GM12873 (cell line): ENCODE measurements at regions not wholly inside any gene's neighbourhood (a gene's known extent, or its start where the extent isn't known, plus 50 kb on each side); places are given as distances from the start of the nearest gene placed in this dataset.

Source experiments
- TF ChIP-seq, protein P1 (sequence below): IDR thresholded peaks from 2 replicates; pipeline ENCODE4 v1.5.1; 2012; ENCODE audit warnings: low read depth, mild to moderate bottlenecking, moderate library complexity, low read length, control low read depth; ENCODE audit not compliant: insufficient read depth; ENCODE audit errors: missing control alignments

DNA sequence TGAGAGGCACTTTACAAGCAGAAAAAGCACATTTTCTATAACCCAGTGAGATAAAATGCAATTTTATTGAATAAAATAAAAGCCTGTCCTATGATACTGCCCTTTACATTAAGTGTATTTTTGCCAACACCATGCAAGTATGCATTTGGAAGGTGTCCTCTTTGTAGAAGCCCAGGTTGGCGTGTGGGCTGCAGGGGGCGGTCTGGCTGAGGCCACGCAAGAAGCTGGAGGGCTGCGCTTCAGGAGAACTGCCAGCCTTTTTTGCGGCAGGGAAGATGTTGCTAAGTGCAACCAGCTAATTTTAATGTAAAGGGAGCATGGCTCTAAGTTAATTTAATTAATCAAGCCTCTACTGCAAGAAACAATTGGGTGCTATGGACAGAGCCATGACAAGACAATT is 562.8 kb upstream of the SALL3 start:
- TF ChIP-seq, protein P1, sequence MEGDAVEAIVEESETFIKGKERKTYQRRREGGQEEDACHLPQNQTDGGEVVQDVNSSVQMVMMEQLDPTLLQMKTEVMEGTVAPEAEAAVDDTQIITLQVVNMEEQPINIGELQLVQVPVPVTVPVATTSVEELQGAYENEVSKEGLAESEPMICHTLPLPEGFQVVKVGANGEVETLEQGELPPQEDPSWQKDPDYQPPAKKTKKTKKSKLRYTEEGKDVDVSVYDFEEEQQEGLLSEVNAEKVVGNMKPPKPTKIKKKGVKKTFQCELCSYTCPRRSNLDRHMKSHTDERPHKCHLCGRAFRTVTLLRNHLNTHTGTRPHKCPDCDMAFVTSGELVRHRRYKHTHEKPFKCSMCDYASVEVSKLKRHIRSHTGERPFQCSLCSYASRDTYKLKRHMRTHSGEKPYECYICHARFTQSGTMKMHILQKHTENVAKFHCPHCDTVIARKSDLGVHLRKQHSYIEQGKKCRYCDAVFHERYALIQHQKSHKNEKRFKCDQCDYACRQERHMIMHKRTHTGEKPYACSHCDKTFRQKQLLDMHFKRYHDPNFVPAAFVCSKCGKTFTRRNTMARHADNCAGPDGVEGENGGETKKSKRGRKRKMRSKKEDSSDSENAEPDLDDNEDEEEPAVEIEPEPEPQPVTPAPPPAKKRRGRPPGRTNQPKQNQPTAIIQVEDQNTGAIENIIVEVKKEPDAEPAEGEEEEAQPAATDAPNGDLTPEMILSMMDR, result no peak

DNA sequence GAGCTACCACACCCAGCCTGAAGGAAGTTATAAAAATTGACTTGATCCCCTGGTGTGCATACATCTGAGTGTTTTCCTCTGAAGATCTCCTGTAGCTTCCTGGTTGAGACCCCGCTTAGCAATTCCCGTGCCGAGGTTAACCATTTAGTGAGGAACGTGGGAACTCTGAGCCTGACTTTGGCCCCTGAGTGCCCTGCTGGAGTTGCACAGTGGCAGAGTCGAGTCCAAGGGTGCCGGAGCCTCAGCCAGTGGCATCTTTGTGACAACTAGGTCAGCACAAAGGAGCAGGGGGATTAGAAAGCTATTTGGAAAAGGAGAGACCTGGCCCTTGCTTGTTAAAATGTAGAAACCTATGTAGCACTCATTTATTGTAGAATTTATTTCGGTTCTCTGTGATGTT is 561.2 kb upstream of the SALL3 start:
- TF ChIP-seq, protein P1, result no peak

DNA sequence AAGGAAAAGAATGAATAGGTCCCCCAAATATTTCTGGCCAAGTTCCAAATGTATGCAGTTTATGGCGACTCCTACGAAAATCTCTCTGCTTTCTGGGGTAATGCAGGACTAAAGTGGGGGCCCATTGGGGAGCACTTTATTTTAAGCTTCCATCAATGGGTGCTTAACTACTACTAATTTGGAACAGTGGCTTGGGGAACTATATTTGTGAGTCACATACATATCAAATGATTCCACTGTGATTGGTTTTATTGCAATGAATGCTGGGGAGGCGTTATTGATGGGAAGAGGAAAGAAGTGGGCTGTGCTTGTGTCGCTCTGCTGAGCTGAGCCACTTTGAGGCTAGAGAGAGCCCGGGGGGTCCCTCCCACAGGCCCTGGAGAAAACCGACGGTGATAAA is 560.4 kb upstream of the SALL3 start:
- TF ChIP-seq, protein P1, result no peak

DNA sequence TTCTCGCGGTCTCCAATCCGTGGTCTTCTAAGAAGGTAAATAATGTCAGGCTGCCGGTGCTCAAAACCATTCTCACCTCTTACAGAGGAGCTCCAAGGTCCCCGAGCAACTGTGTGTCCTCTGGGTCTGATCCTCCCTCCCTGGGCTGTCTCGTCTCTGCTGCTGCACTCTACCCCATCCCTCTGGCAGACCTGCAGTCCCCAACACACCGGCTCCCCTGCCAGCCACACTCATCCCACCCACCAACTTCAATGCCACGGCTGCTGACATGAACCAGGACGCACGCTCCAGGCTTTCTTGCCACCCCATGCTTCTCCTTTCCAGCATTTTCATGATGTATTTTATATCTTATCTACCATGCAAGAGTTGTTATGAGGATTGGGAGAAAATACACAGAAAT is 559.5 kb upstream of the SALL3 start:
- TF ChIP-seq, protein P1, result no peak

DNA sequence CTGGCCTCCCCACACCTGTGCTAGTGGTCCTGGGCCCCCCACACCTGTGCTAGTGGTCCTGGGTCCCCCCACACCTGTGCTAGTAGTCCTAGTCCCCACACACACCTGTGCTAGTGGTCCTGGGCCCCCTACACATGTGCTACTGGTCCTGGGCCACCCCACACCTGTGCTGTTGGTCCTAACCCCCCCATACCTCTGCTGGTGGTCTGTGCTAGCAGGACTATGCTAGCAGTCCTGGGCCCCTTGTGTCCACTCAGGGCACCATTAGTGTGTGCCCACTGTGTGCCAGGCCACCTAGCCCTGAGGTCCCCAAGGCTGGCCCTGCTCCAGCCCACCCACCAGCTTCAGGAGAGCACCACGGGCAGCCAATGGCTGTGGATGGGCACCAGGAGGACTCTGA is 558.2 kb upstream of the SALL3 start:
- TF ChIP-seq, protein P1, result no peak

DNA sequence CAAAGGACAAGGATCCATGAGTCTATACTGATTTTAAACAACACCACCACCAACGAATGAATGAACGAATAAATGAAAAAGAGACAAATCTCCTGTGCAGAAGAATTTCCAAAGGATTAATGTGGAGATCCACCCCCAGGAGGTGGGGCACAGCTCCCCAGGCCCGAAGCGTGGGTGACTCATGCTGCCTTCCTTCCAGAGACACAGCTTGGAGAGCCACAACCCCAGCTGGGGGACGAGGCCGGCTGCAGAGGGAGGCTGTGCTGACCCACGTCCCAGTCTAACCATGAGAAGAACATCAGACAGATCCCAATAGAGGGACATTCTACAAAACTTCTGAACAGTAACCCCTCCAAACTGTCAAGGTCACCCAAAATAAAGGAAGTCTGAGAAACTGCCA is 557.3 kb upstream of the SALL3 start:
- TF ChIP-seq, protein P1, result no peak

DNA sequence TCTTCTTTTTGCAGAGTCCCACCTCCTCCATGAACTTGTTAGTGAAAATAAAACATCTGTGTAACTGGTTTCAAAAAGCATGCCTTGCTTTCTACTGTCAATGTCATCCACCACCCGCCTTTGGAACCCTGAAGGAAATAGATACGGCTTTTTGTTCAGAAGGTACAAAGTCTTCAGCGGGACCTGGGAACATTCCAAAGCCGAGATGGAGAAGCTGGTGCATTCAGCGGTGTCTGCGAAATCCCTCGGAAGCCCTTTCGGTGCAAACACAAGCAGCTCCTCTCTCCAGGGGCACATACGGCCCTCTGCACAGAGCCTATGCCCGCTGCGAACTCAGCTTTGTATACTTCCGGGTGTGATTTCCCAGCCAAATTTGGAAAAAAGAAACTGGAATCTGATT is 555.8 kb upstream of the SALL3 start:
- TF ChIP-seq, protein P1, result no peak
